CD4-positive, alpha-beta memory T cell (primary cell): ENCODE measurements at regions not wholly inside any gene's neighbourhood (a gene's known extent, or its start where the extent isn't known, plus 50 kb on each side); places are given as distances from the start of the nearest gene placed in this dataset.

Experiments used
- CTCF ChIA-PET: fragments of 350-600 bp; sonication (Branson Sonifier 250); formaldehyde crosslinking; loops from one replicate; lab custom pipeline; 2021; ENCODE audit warnings: inconsistent platforms; ENCODE audit not compliant: partially characterized antibody; lab: Charles Lee
- POLR2A ChIA-PET: fragments of 350-600 bp; sonication (Branson Sonifier 250); formaldehyde crosslinking; loops from one replicate; lab custom pipeline; 2021; ENCODE audit not compliant: partially characterized antibody; lab: Charles Lee
- DNase-seq, 5 donors: peaks; one replicate each; pipeline versions ENCODE4 v3.0.0 to v3.0.0-alpha.2; 2020 to 2022; ENCODE audit warnings: mixed read lengths in 1 of 5
- H3K27ac ChIP-seq: one replicate; pipeline ENCODE4 v1.7.0; 2013; ENCODE audit warnings: low read depth, low read length
- H3K27me3 ChIP-seq: 2 replicates; pipeline ENCODE4 v1.7.0; 2013; ENCODE audit warnings: mild to moderate bottlenecking, low read length, moderate library complexity; ENCODE audit not compliant: insufficient read depth
- H3K36me3 ChIP-seq: 2 replicates; pipeline ENCODE4 v1.7.0; 2013; ENCODE audit warnings: mild to moderate bottlenecking, low read length, moderate library complexity; ENCODE audit not compliant: insufficient read depth
- H3K4me1 ChIP-seq: 2 replicates; pipeline ENCODE4 v1.7.0; 2013; ENCODE audit warnings: mild to moderate bottlenecking, low read length, moderate library complexity; ENCODE audit not compliant: insufficient read depth
- H3K4me3 ChIP-seq, 2 donors: one replicate each; pipeline ENCODE4 v1.7.0; 2013; ENCODE audit warnings: low read length in 2 of 2, mild to moderate bottlenecking in 1 of 2
- H3K9me3 ChIP-seq, 2 donors: one replicate each; pipeline ENCODE4 v1.7.0; 2013; ENCODE audit warnings: low read length in 2 of 2, control low read depth in 1 of 2; ENCODE audit not compliant: control insufficient read depth in 1 of 2
- H3K27ac Mint-ChIP-seq, 7 donors: one replicate each; pipeline ENCODE4 v1.8.0; 2020 to 2021; ENCODE audit warnings: mixed read lengths in 7 of 7, mild to moderate bottlenecking in 6 of 7, inconsistent platforms in 3 of 7, moderate library complexity in 3 of 7
- H3K27me3 Mint-ChIP-seq, 2 donors: one replicate each; pipeline ENCODE4 v1.8.0; 2020 to 2021; ENCODE audit warnings: mixed read lengths in 2 of 2
- H3K36me3 Mint-ChIP-seq, 2 donors: one replicate each; pipeline ENCODE4 v1.8.0; 2020 to 2021; ENCODE audit warnings: mixed read lengths in 2 of 2, inconsistent platforms in 1 of 2, mild to moderate bottlenecking in 1 of 2
- H3K4me1 Mint-ChIP-seq, 4 donors: one replicate each; pipeline ENCODE4 v1.8.0; 2020 to 2021; ENCODE audit warnings: mixed read lengths in 4 of 4, mild to moderate bottlenecking in 1 of 4
- H3K4me3 Mint-ChIP-seq, 8 donors: one replicate each; pipeline ENCODE4 v1.8.0; 2020 to 2021; ENCODE audit warnings: mixed read lengths in 8 of 8, mild to moderate bottlenecking in 7 of 8, moderate library complexity in 6 of 8, inconsistent platforms in 3 of 8
- H3K9me3 Mint-ChIP-seq, 8 donors: one replicate each; pipeline ENCODE4 v1.8.0; 2020 to 2021; ENCODE audit warnings: mixed read lengths in 8 of 8, mild to moderate bottlenecking in 5 of 8, inconsistent platforms in 3 of 8, moderate library complexity in 1 of 8
- intact Hi-C: fragments of 100-400 bp; cut with micrococcal nuclease; formaldehyde crosslinking; loops from one replicate; pipeline ENCODE4 v1.15.1; 2023

- H3K27ac Mint-ChIP-seq: no peak overlapping the region
- intact Hi-C loops: no loop called here
- no peaks in the 10 kb centered on the region for H3K9me3 ChIP-seq
- DNase-seq: no peak
- H3K36me3 ChIP-seq: no peaks in the 10 kb centered on the region
- no peak overlapping the region for H3K4me3 Mint-ChIP-seq
- no peaks in the 10 kb centered on the region for H3K4me1 Mint-ChIP-seq
- no peaks in the 10 kb centered on the region for H3K27me3 ChIP-seq
- H3K27me3 Mint-ChIP-seq: no peaks in the 10 kb centered on the region
- H3K4me1 ChIP-seq: no peaks in the 10 kb centered on the region
- H3K9me3 Mint-ChIP-seq: peaks cover 0 to 7% (median 4%) of the 10 kb centered on the region in 8 donors
- no peak overlapping the region for H3K4me3 ChIP-seq
- CTCF ChIA-PET: no interaction called here
- no peak overlapping the region for H3K27ac ChIP-seq
- POLR2A ChIA-PET: no interaction called here
- no peaks in the 10 kb centered on the region for H3K36me3 Mint-ChIP-seq
These were observed 2158.6 kb upstream of the TENM3 start for GRCh38 chr4:180084561-180084960.

- H3K27me3 Mint-ChIP-seq: no peaks in the 10 kb centered on the region
- Histone ChIP-seq H3K27ac (no peak overlapping the region), H3K27me3 (no peaks in the 10 kb centered on the region), H3K4me1 (no peaks in the 10 kb centered on the region), H3K4me3 (no peak overlapping the region), H3K36me3 (no peaks in the 10 kb centered on the region), H3K9me3 (no peaks in the 10 kb centered on the region)
- CTCF ChIA-PET: no interaction called here
- H3K27ac Mint-ChIP-seq: no peak overlapping the region
- no peaks in the 10 kb centered on the region for H3K4me1 Mint-ChIP-seq
- H3K9me3 Mint-ChIP-seq: peaks cover 0 to 7% (median 5%) of the 10 kb centered on the region in 8 donors
- DNase-seq: no peak
- POLR2A ChIA-PET: no interaction called here
- intact Hi-C loops: no loop called here
- no peaks in the 10 kb centered on the region for H3K36me3 Mint-ChIP-seq
- H3K4me3 Mint-ChIP-seq: no peak overlapping the region
These were observed 2156.6 kb upstream of the TENM3 start for GRCh38 chr4:180086480-180087190.

GRCh38 chr4:180098586-180098985 is 2144.6 kb upstream of the TENM3 start:
- peaks cover 0 to 19% (median 9%) of the 10 kb centered on the region in 8 donors for H3K9me3 Mint-ChIP-seq
- no peak for DNase-seq

GRCh38 chr4:180099957-180100356 is 2143.2 kb upstream of the TENM3 start:
- H3K4me1 ChIP-seq: no peaks in the 10 kb centered on the region
- CTCF ChIA-PET: no interaction called here
- no peak overlapping the region for H3K27ac Mint-ChIP-seq
- H3K27me3 Mint-ChIP-seq: no peaks in the 10 kb centered on the region
- no peak overlapping the region for H3K4me3 ChIP-seq
- POLR2A ChIA-PET: no interaction called here
- peaks cover 0 to 19% (median 9%) of the 10 kb centered on the region in 8 donors for H3K9me3 Mint-ChIP-seq
- H3K36me3 ChIP-seq: no peaks in the 10 kb centered on the region
- no peak overlapping the region for H3K4me3 Mint-ChIP-seq
- no peak for DNase-seq
- H3K4me1 Mint-ChIP-seq: no peaks in the 10 kb centered on the region
- no peak overlapping the region for H3K27ac ChIP-seq
- no peaks in the 10 kb centered on the region for H3K27me3 ChIP-seq
- intact Hi-C loops: no loop called here
- H3K9me3 ChIP-seq: no peaks in the 10 kb centered on the region
- no peaks in the 10 kb centered on the region for H3K36me3 Mint-ChIP-seq

More at GRCh38 chr4:180098586-180098985, 2144.6 kb upstream of the TENM3 start:
- Histone ChIP-seq H3K27ac (no peak overlapping the region), H3K9me3 (no peaks in the 10 kb centered on the region), H3K4me1 (no peaks in the 10 kb centered on the region), H3K36me3 (no peaks in the 10 kb centered on the region), H3K27me3 (no peaks in the 10 kb centered on the region), H3K4me3 (no peak overlapping the region)
- ChIA-PET POLR2A (no interaction called here), CTCF (no interaction called here)
- H3K36me3 Mint-ChIP-seq: no peaks in the 10 kb centered on the region
- no peaks in the 10 kb centered on the region for H3K4me1 Mint-ChIP-seq
- H3K27ac Mint-ChIP-seq: no peak overlapping the region
- H3K4me3 Mint-ChIP-seq: no peak overlapping the region
- H3K27me3 Mint-ChIP-seq: no peaks in the 10 kb centered on the region
- intact Hi-C loops: no loop called here

GRCh38 chr4:180100433-180101344 is 2142.5 kb upstream of the TENM3 start:
- CTCF ChIA-PET: no interaction called here
- no peak overlapping the region for H3K4me3 Mint-ChIP-seq
- no peaks in the 10 kb centered on the region for H3K4me1 Mint-ChIP-seq
- no peaks in the 10 kb centered on the region for H3K27me3 ChIP-seq
- H3K9me3 ChIP-seq: no peaks in the 10 kb centered on the region
- H3K4me3 ChIP-seq: no peak overlapping the region
- no peak for DNase-seq
- H3K27me3 Mint-ChIP-seq: no peaks in the 10 kb centered on the region
- H3K36me3 Mint-ChIP-seq: no peaks in the 10 kb centered on the region
- peaks cover 0 to 19% (median 9%) of the 10 kb centered on the region in 8 donors for H3K9me3 Mint-ChIP-seq
- H3K36me3 ChIP-seq: no peaks in the 10 kb centered on the region
- no peak overlapping the region for H3K27ac ChIP-seq
- H3K4me1 ChIP-seq: no peaks in the 10 kb centered on the region
- no peak overlapping the region for H3K27ac Mint-ChIP-seq
- POLR2A ChIA-PET: no interaction called here
- intact Hi-C loops: no loop called here

GRCh38 chr4:180101348-180102083 is 2141.7 kb upstream of the TENM3 start:
- Histone ChIP-seq H3K27ac (no peak overlapping the region), H3K27me3 (no peaks in the 10 kb centered on the region), H3K9me3 (no peaks in the 10 kb centered on the region), H3K4me3 (no peak overlapping the region), H3K4me1 (no peaks in the 10 kb centered on the region), H3K36me3 (no peaks in the 10 kb centered on the region)
- no peak overlapping the region for H3K4me3 Mint-ChIP-seq
- no peak overlapping the region for H3K27ac Mint-ChIP-seq
- peaks cover 0 to 16% (median 8%) of the 10 kb centered on the region in 8 donors for H3K9me3 Mint-ChIP-seq
- no peaks in the 10 kb centered on the region for H3K36me3 Mint-ChIP-seq
- intact Hi-C loops: no loop called here
- no peak for DNase-seq
- H3K4me1 Mint-ChIP-seq: no peaks in the 10 kb centered on the region
- CTCF ChIA-PET: no interaction called here
- POLR2A ChIA-PET: no interaction called here
- H3K27me3 Mint-ChIP-seq: no peaks in the 10 kb centered on the region

- Histone ChIP-seq H3K9me3 (no peaks in the 10 kb centered on the region), H3K27me3 (no peaks in the 10 kb centered on the region), H3K36me3 (no peaks in the 10 kb centered on the region), H3K27ac (no peak overlapping the region), H3K4me3 (no peak overlapping the region), H3K4me1 (no peaks in the 10 kb centered on the region)
- CTCF ChIA-PET: no interaction called here
- POLR2A ChIA-PET: no interaction called here
- Mint-ChIP-seq H3K4me1 (no peaks in the 10 kb centered on the region), H3K27ac (no peak overlapping the region), H3K4me3 (no peak overlapping the region), H3K36me3 (no peaks in the 10 kb centered on the region), H3K9me3 (peaks cover 0 to 15% (median 10%) of the 10 kb centered on the region in 8 donors), H3K27me3 (no peaks in the 10 kb centered on the region)
- intact Hi-C loops: no loop called here
- no peak for DNase-seq
These were observed 2139.4 kb upstream of the TENM3 start for GRCh38 chr4:180103794-180104193.
